Naive thymus-derived CD8-positive, alpha-beta T cell (primary cell): ENCODE measurements at regions not wholly inside any gene's neighbourhood (a gene's known extent, or its start where the extent isn't known, plus 50 kb on each side); places are given as distances from the start of the nearest gene placed in this dataset.
"Not testable (repeated sequence)": the region's sequence is repeated elsewhere in the genome, so short reads cannot be mapped to it uniquely, and the experiment has no call there.

Experiments
- ATAC-seq, 2 donors: fragments of 150-1000 bp; cut with Tn5 transposase in 1 of 2; sonication (Bioruptor Pico), chemical (Tn5 transposase) in 1 of 2; 1 replicate in 1 of 2; 2 replicates in 1 of 2; pipeline ENCODE4 v1.10.0; 2021; ENCODE audit warnings: mild to moderate bottlenecking in 2 of 2, moderate library complexity in 2 of 2
- POLR2A ChIA-PET: fragments of 350-600 bp; sonication (Branson Sonifier 250); formaldehyde crosslinking; loops from one replicate; lab custom pipeline; 2021; ENCODE audit warnings: antibody characterized with exemption; lab: Charles Lee
- DNase-seq, 10 donors: peaks; one replicate each; pipeline versions ENCODE4 v3.0.0 to v3.0.0-alpha.2; 2020 to 2022
- H3K27ac Mint-ChIP-seq, 10 donors: one replicate each; pipeline ENCODE4 v1.8.0; 2020 to 2022; ENCODE audit warnings: mild to moderate bottlenecking in 10 of 10, mixed read lengths in 10 of 10, moderate library complexity in 4 of 10, inconsistent platforms in 1 of 10
- H3K27me3 Mint-ChIP-seq, 5 donors: one replicate each; pipeline ENCODE4 v1.8.0; 2021 to 2022; ENCODE audit warnings: mixed read lengths in 5 of 5
- H3K36me3 Mint-ChIP-seq, 3 donors: one replicate each; pipeline ENCODE4 v1.8.0; 2020 to 2022; ENCODE audit warnings: mixed read lengths in 3 of 3, mild to moderate bottlenecking in 2 of 3, inconsistent platforms in 1 of 3
- H3K4me1 Mint-ChIP-seq, 4 donors: one replicate each; pipeline ENCODE4 v1.8.0; 2021 to 2022; ENCODE audit warnings: mixed read lengths in 4 of 4
- H3K4me3 Mint-ChIP-seq, 10 donors: one replicate each; pipeline ENCODE4 v1.8.0; 2020 to 2022; ENCODE audit warnings: mild to moderate bottlenecking in 10 of 10, mixed read lengths in 10 of 10, moderate library complexity in 6 of 10, inconsistent platforms in 1 of 10
- H3K9me3 Mint-ChIP-seq, 9 donors: one replicate each; pipeline ENCODE4 v1.8.0; 2020 to 2022; ENCODE audit warnings: mixed read lengths in 9 of 9, mild to moderate bottlenecking in 3 of 9, inconsistent platforms in 1 of 9, moderate library complexity in 1 of 9

- no peak overlapping the region for H3K27ac Mint-ChIP-seq
- no peaks in the 10 kb centered on the region for H3K27me3 Mint-ChIP-seq
- H3K36me3 Mint-ChIP-seq, result no peaks in the 10 kb centered on the region
- H3K4me1 Mint-ChIP-seq, result no peaks in the 10 kb centered on the region
- peaks cover 0 to 3% (median 0%) of the 10 kb centered on the region in 9 donors for H3K9me3 Mint-ChIP-seq
- ATAC-seq (no peak), DNase-seq (no peak)
- POLR2A ChIA-PET, result no interaction called here
- H3K4me3 Mint-ChIP-seq, result no peak overlapping the region
Observed at GRCh38 chr5:117357886-117358285, 783.3 kb upstream of the SEMA6A start.

- POLR2A ChIA-PET, result no interaction called here
- Mint-ChIP-seq H3K27me3 (no peaks in the 10 kb centered on the region), H3K4me1 (no peaks in the 10 kb centered on the region), H3K36me3 (no peaks in the 10 kb centered on the region), H3K27ac (no peak overlapping the region), H3K4me3 (no peak overlapping the region), H3K9me3 (peaks cover 0 to 18% (median 3%) of the 10 kb centered on the region in 9 donors)
- no peak for DNase-seq
- ATAC-seq, result no peak
Observed at GRCh38 chr5:117347280-117347679, 772.7 kb upstream of the SEMA6A start.

- DNase-seq, H3K4me1 Mint-ChIP-seq, POLR2A ChIA-PET, H3K36me3 Mint-ChIP-seq, H3K4me3 Mint-ChIP-seq, H3K27me3 Mint-ChIP-seq, H3K27ac Mint-ChIP-seq, ATAC-seq: not testable (repeated sequence)
- H3K9me3 Mint-ChIP-seq, result peaks cover 0 to 18% (median 4%) of the 10 kb centered on the region in 9 donors
Observed at GRCh38 chr5:117343726-117344125, 769.1 kb upstream of the SEMA6A start.

GRCh38 chr5:117337064-117337749 is 762.6 kb upstream of the SEMA6A start:
- POLR2A ChIA-PET, result no interaction called here
- H3K27me3 Mint-ChIP-seq, result no peaks in the 10 kb centered on the region
- ATAC-seq (no peak), DNase-seq (no peak)
- H3K27ac Mint-ChIP-seq, result no peak overlapping the region
- H3K36me3 Mint-ChIP-seq, result no peaks in the 10 kb centered on the region
- H3K4me3 Mint-ChIP-seq, result no peak overlapping the region
- H3K4me1 Mint-ChIP-seq, result no peaks in the 10 kb centered on the region
- H3K9me3 Mint-ChIP-seq, result peaks cover 0 to 17% (median 0%) of the 10 kb centered on the region in 9 donors

GRCh38 chr5:117336208-117336607 is 761.6 kb upstream of the SEMA6A start:
- Mint-ChIP-seq H3K36me3 (no peaks in the 10 kb centered on the region), H3K27ac (no peak overlapping the region), H3K27me3 (no peaks in the 10 kb centered on the region), H3K4me1 (no peaks in the 10 kb centered on the region), H3K9me3 (peaks cover 0 to 19% (median 0%) of the 10 kb centered on the region in 9 donors), H3K4me3 (no peak overlapping the region)
- ATAC-seq (no peak), DNase-seq (no peak)
- POLR2A ChIA-PET, result no interaction called here

GRCh38 chr5:117333011-117333410 is 758.4 kb upstream of the SEMA6A start:
- H3K4me3 Mint-ChIP-seq, result no peak overlapping the region
- POLR2A ChIA-PET, result no interaction called here
- H3K27me3 Mint-ChIP-seq, result no peaks in the 10 kb centered on the region
- H3K27ac Mint-ChIP-seq, result no peak overlapping the region
- no peaks in the 10 kb centered on the region for H3K4me1 Mint-ChIP-seq
- ATAC-seq, result no peak
- H3K9me3 Mint-ChIP-seq, result peaks cover 0 to 19% (median 0%) of the 10 kb centered on the region in 9 donors
- DNase-seq, result no peak
- H3K36me3 Mint-ChIP-seq, result no peaks in the 10 kb centered on the region

GRCh38 chr5:117332341-117332740 is 757.7 kb upstream of the SEMA6A start:
- Mint-ChIP-seq H3K36me3 (no peaks in the 10 kb centered on the region), H3K27ac (no peak overlapping the region), H3K4me1 (no peaks in the 10 kb centered on the region), H3K27me3 (no peaks in the 10 kb centered on the region), H3K4me3 (no peak overlapping the region), H3K9me3 (peaks cover 0 to 19% (median 0%) of the 10 kb centered on the region in 9 donors)
- DNase-seq, result no peak
- POLR2A ChIA-PET, result no interaction called here
- ATAC-seq, result no peak

GRCh38 chr5:117327511-117327910 is 752.9 kb upstream of the SEMA6A start:
- no peaks in the 10 kb centered on the region for H3K4me1 Mint-ChIP-seq
- ATAC-seq (no peak), DNase-seq (no peak)
- POLR2A ChIA-PET, result no interaction called here
- no peak overlapping the region for H3K4me3 Mint-ChIP-seq
- H3K27me3 Mint-ChIP-seq, result no peaks in the 10 kb centered on the region
- peaks cover 0 to 3% (median 0%) of the 10 kb centered on the region in 3 donors for H3K36me3 Mint-ChIP-seq
- no peak overlapping the region for H3K27ac Mint-ChIP-seq
- H3K9me3 Mint-ChIP-seq, result peaks cover 0 to 30% (median 8%) of the 10 kb centered on the region in 9 donors

GRCh38 chr5:117326997-117327396 is 752.4 kb upstream of the SEMA6A start:
- Mint-ChIP-seq H3K27ac (no peak overlapping the region), H3K4me1 (no peaks in the 10 kb centered on the region), H3K4me3 (no peak overlapping the region), H3K27me3 (no peaks in the 10 kb centered on the region), H3K36me3 (peaks cover 0 to 3% (median 0%) of the 10 kb centered on the region in 3 donors), H3K9me3 (peaks cover 0 to 30% (median 8%) of the 10 kb centered on the region in 9 donors)
- no peak for DNase-seq
- ATAC-seq, result no peak
- POLR2A ChIA-PET, result no interaction called here

- POLR2A ChIA-PET, result no interaction called here
- ATAC-seq (no peak), DNase-seq (no peak)
- H3K4me3 Mint-ChIP-seq, result no peak overlapping the region
- H3K9me3 Mint-ChIP-seq, result peaks cover 0 to 4% (median 0%) of the 10 kb centered on the region in 9 donors
- no peaks in the 10 kb centered on the region for H3K36me3 Mint-ChIP-seq
- no peaks in the 10 kb centered on the region for H3K4me1 Mint-ChIP-seq
- no peaks in the 10 kb centered on the region for H3K27me3 Mint-ChIP-seq
- no peak overlapping the region for H3K27ac Mint-ChIP-seq
Observed at GRCh38 chr5:117318528-117318927, 743.9 kb upstream of the SEMA6A start.

- H3K9me3 Mint-ChIP-seq, result peaks cover 0 to 5% (median 0%) of the 10 kb centered on the region in 9 donors
- H3K27me3 Mint-ChIP-seq, result no peaks in the 10 kb centered on the region
- POLR2A ChIA-PET, result no interaction called here
- H3K27ac Mint-ChIP-seq, result no peak overlapping the region
- no peaks in the 10 kb centered on the region for H3K4me1 Mint-ChIP-seq
- H3K36me3 Mint-ChIP-seq, result no peaks in the 10 kb centered on the region
- ATAC-seq, result no peak
- no peak overlapping the region for H3K4me3 Mint-ChIP-seq
- DNase-seq, result no peak
Observed at GRCh38 chr5:117315170-117315569, 740.5 kb upstream of the SEMA6A start.

GRCh38 chr5:117304512-117305107 is 730.0 kb upstream of the SEMA6A start:
- POLR2A ChIA-PET, DNase-seq: not testable (repeated sequence)

GRCh38 chr5:117302949-117303348 is 728.3 kb upstream of the SEMA6A start:
- H3K27me3 Mint-ChIP-seq, result no peaks in the 10 kb centered on the region
- H3K9me3 Mint-ChIP-seq, result peaks cover 0 to 10% (median 3%) of the 10 kb centered on the region in 9 donors
- no peak for DNase-seq
- H3K27ac Mint-ChIP-seq, result no peak overlapping the region
- H3K4me1 Mint-ChIP-seq, result no peaks in the 10 kb centered on the region
- no peak overlapping the region for H3K4me3 Mint-ChIP-seq
- ATAC-seq, result no peak
- H3K36me3 Mint-ChIP-seq, result no peaks in the 10 kb centered on the region
- POLR2A ChIA-PET, result no interaction called here

More at GRCh38 chr5:117304512-117305107, 730.0 kb upstream of the SEMA6A start:
- ATAC-seq, H3K4me1 Mint-ChIP-seq, H3K36me3 Mint-ChIP-seq, H3K27me3 Mint-ChIP-seq, H3K4me3 Mint-ChIP-seq, H3K27ac Mint-ChIP-seq: not testable (repeated sequence)
- H3K9me3 Mint-ChIP-seq, result peaks cover 0 to 10% (median 3%) of the 10 kb centered on the region in 9 donors
